GM23338 (cell line): ENCODE measurements at regions not wholly inside any gene's neighbourhood (a gene's known extent, or its start where the extent isn't known, plus 50 kb on each side); places are given as distances from the start of the nearest gene placed in this dataset.

Experiments
- ATAC-seq: fragments of 200-7000 bp; cut with Tn5 transposase; 3 replicates; pipeline ENCODE4 v1.9.1; 2020
- DNase-seq: peaks from one replicate; pipeline ENCODE4 v3.0.0-alpha.2; 2015; ENCODE audit warnings: low spot score
- H2AFZ ChIP-seq: fragments of 200-600 bp; sonication (generic); 2 replicates; pipeline ENCODE4 v1.8.0; 2016; ENCODE audit warnings: antibody characterized with exemption, mild to moderate bottlenecking, moderate library complexity
- H3F3A ChIP-seq: fragments of 200-600 bp; sonication (generic); replicated peaks from 2 replicates; pipeline ENCODE4 v1.8.0; 2017; ENCODE audit warnings: antibody characterized with exemption, mixed run types, low read depth
- H3K27ac ChIP-seq: fragments of 200-600 bp; sonication (generic); 2 replicates; pipeline ENCODE4 v1.6.1; 2016; ENCODE audit warnings: low read depth
- H3K27me3 ChIP-seq: fragments of 200-600 bp; sonication (generic); 2 replicates; pipeline ENCODE4 v1.8.0; 2016; ENCODE audit warnings: mild to moderate bottlenecking, mixed run types, moderate library complexity; ENCODE audit not compliant: insufficient read depth
- H3K36me3 ChIP-seq: fragments of 200-600 bp; sonication (generic); 2 replicates; pipeline ENCODE4 v1.8.0; 2016; ENCODE audit warnings: mild to moderate bottlenecking; ENCODE audit not compliant: insufficient read depth
- H3K4me1 ChIP-seq: fragments of 200-600 bp; sonication (generic); 2 replicates; pipeline ENCODE4 v1.8.0; 2016; ENCODE audit warnings: mild to moderate bottlenecking, moderate library complexity; ENCODE audit not compliant: insufficient read depth
- H3K4me2 ChIP-seq: fragments of 200-600 bp; sonication (generic); 2 replicates; pipeline ENCODE4 v1.7.1; 2017; ENCODE audit warnings: mixed run types
- H3K4me3 ChIP-seq: fragments of 200-600 bp; sonication (generic); 2 replicates; pipeline ENCODE4 v1.6.1; 2016; ENCODE audit warnings: mixed run types
- H3K79me2 ChIP-seq: fragments of 200-600 bp; sonication (generic); replicated peaks from 2 replicates; pipeline ENCODE4 v1.8.0; 2017; ENCODE audit warnings: mild to moderate bottlenecking; ENCODE audit not compliant: insufficient read depth
- H3K9me2 ChIP-seq: fragments of 200-600 bp; sonication (generic); 2 replicates; pipeline ENCODE4 v1.8.0; 2017; ENCODE audit not compliant: insufficient read depth
- H4K20me1 ChIP-seq: fragments of 200-600 bp; sonication (generic); replicated peaks from 2 replicates; pipeline ENCODE4 v1.8.0; 2017; ENCODE audit warnings: mild to moderate bottlenecking; ENCODE audit not compliant: insufficient read depth
- H3K27ac Mint-ChIP-seq: 2 replicates; pipeline ENCODE4 v1.8.0; 2020; ENCODE audit warnings: inconsistent platforms, mild to moderate bottlenecking, moderate library complexity, mixed read lengths
- H3K27me3 Mint-ChIP-seq: 3 replicates; pipeline ENCODE4 v1.8.0; 2022; ENCODE audit warnings: low read depth, mild to moderate bottlenecking, moderate library complexity, mixed read lengths, inconsistent platforms; ENCODE audit not compliant: insufficient read depth, poor library complexity
- H3K36me3 Mint-ChIP-seq: 3 replicates; pipeline ENCODE4 v1.8.0; 2021; ENCODE audit warnings: low read depth, mild to moderate bottlenecking, inconsistent platforms, moderate library complexity, mixed read lengths
- H3K4me1 Mint-ChIP-seq: 3 replicates; pipeline ENCODE4 v1.8.0; 2020; ENCODE audit warnings: mild to moderate bottlenecking, inconsistent platforms, mixed read lengths
- H3K4me3 Mint-ChIP-seq: 3 replicates; pipeline ENCODE4 v1.8.0; 2021; ENCODE audit warnings: moderate library complexity, mild to moderate bottlenecking, inconsistent platforms, mixed read lengths
- H3K9me3 Mint-ChIP-seq: 3 replicates; pipeline ENCODE4 v1.8.0; 2020; ENCODE audit warnings: moderate library complexity, mild to moderate bottlenecking, inconsistent platforms, mixed read lengths
- CREB1 ChIP-seq: fragments of 250-450 bp; sonication (Bioruptor Pico); IDR thresholded peaks from 2 replicates; pipeline ENCODE4 v1.5.0; 2020; ENCODE audit warnings: low read depth, mild to moderate bottlenecking, moderate library complexity
- EZH2 ChIP-seq: fragments of 200-600 bp; sonication (generic); IDR thresholded peaks from one replicate; pipeline ENCODE4 v1.8.0; 2017; ENCODE audit warnings: antibody characterized with exemption, mild to moderate bottlenecking, low read depth; ENCODE audit not compliant: unreplicated experiment
- EZH2phosphoT487 ChIP-seq: fragments of 200-600 bp; sonication (generic); IDR thresholded peaks from one replicate; pipeline ENCODE4 v1.8.1; 2018; ENCODE audit warnings: antibody characterized with exemption; ENCODE audit not compliant: unreplicated experiment
- JUNB ChIP-seq: IDR thresholded peaks from one replicate; pipeline ENCODE4 v1.6.1; 2016; ENCODE audit warnings: antibody characterized with exemption; ENCODE audit not compliant: unreplicated experiment
- NANOG ChIP-seq: IDR thresholded peaks from 2 replicates; pipeline ENCODE4 v1.6.1; 2016; ENCODE audit warnings: antibody characterized with exemption, borderline replicate concordance
- POLR2AphosphoS5 ChIP-seq: IDR thresholded peaks from 2 replicates; pipeline ENCODE4 v1.6.1; 2016; ENCODE audit warnings: antibody characterized with exemption, low read depth
- STAT1 ChIP-seq: IDR thresholded peaks from one replicate; pipeline ENCODE4 v1.6.1; 2016; ENCODE audit warnings: antibody characterized with exemption; ENCODE audit not compliant: unreplicated experiment
- ZNF114 ChIP-seq: fragments of 250-450 bp; sonication (Bioruptor Pico); IDR thresholded peaks from 2 replicates; pipeline ENCODE4 v1.5.0; 2020; ENCODE audit warnings: mild to moderate bottlenecking, moderate library complexity
- ZNF331 ChIP-seq: fragments of 250-450 bp; sonication (Bioruptor Pico); IDR thresholded peaks from 2 replicates; pipeline ENCODE4 v1.5.0; 2020; ENCODE audit warnings: low read depth, mild to moderate bottlenecking, moderate library complexity
- TF ChIP-seq, protein P1 (sequence below): IDR thresholded peaks from one replicate; pipeline ENCODE4 v1.6.1; 2018; ENCODE audit warnings: antibody characterized with exemption; ENCODE audit not compliant: unreplicated experiment
- TF ChIP-seq, protein P2 (sequence below), 2 experiments: fragments of 200-600 bp in 1 of 2; sonication (generic) in 1 of 2; conservative IDR thresholded peaks; 2 replicates each; pipeline versions ENCODE4 v1.5.1 to v1.6.1; 2016 to 2017; ENCODE audit warnings: antibody characterized with exemption in 2 of 2, low read depth in 2 of 2, mild to moderate bottlenecking in 2 of 2, moderate library complexity in 1 of 2
- TF ChIP-seq, protein P3 (sequence below): fragments of 250-450 bp; sonication (Bioruptor Pico); IDR thresholded peaks from 2 replicates; pipeline ENCODE4 v1.5.0; 2020; ENCODE audit warnings: mild to moderate bottlenecking, moderate library complexity
- TF ChIP-seq, protein P4 (sequence below): IDR thresholded peaks from 2 replicates; pipeline ENCODE4 v1.6.1; 2016; ENCODE audit warnings: antibody characterized with exemption

DNA sequence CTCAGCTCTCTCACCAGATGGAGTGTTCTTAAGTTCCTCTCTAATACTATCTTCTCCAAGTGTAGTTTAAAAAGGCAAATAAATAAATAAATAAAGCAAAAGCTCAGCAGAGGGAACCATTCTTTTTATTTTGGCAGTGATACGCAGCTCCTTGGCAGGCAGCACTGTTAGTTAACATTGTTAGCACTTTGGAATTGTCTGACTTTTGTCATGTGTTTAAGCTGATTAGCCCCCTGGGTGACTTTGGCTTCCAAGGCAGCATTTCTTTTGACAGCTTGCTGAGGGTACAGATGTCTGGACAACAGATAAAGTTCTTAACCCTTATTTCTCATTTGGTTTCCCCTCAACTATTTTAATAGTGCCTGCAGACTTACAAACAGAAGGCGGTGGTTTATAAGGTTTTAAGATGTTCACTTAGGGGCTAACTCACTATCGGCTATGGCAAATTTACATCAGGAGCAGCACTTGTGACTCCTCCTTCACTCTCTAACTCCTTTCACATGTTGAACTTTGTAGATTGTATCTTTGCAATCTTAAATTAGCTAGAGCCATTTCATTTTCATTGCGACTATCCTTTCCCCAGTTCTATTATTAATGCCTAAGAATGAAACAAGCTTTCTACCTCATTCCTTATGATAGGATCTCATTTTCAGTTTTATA lies 213.4 kb downstream of the ZBBX start:
- Histone ChIP-seq H3K4me3 (no peak overlapping the region), H3K4me2 (peak overlapping the region; percentile 21; the same call in 1 of the 2 replicates), H3K79me2 (no peaks in the 10 kb centered on the region), H3K27me3 (no peaks in the 10 kb centered on the region), H3K27ac (0 out of 2 replicates have a peak overlapping the region, but pooled peaks have one; percentile 58), H2AFZ (peak overlapping the region; percentile 47; the same call in 1 of the 2 replicates), H3K4me1 (peaks cover 27% of the 10 kb centered on the region), H3F3A (no peaks in the 10 kb centered on the region), H4K20me1 (no peaks in the 10 kb centered on the region), H3K36me3 (no peaks in the 10 kb centered on the region), H3K9me2 (no peaks in the 10 kb centered on the region)
- Mint-ChIP-seq H3K4me3 (no peak overlapping the region), H3K27ac (0 out of 2 replicates have a peak overlapping the region, but pooled peaks have one; percentile 70), H3K27me3 (peaks cover 2% of the 10 kb centered on the region), H3K4me1 (peaks cover 26% of the 10 kb centered on the region), H3K36me3 (no peaks in the 10 kb centered on the region), H3K9me3 (no peaks in the 10 kb centered on the region)
- peak; percentile 75 for ATAC-seq
- peak; percentile 27 for DNase-seq
- no peak for TF ChIP-seq CREB1
- TF ChIP-seq, protein P1, sequence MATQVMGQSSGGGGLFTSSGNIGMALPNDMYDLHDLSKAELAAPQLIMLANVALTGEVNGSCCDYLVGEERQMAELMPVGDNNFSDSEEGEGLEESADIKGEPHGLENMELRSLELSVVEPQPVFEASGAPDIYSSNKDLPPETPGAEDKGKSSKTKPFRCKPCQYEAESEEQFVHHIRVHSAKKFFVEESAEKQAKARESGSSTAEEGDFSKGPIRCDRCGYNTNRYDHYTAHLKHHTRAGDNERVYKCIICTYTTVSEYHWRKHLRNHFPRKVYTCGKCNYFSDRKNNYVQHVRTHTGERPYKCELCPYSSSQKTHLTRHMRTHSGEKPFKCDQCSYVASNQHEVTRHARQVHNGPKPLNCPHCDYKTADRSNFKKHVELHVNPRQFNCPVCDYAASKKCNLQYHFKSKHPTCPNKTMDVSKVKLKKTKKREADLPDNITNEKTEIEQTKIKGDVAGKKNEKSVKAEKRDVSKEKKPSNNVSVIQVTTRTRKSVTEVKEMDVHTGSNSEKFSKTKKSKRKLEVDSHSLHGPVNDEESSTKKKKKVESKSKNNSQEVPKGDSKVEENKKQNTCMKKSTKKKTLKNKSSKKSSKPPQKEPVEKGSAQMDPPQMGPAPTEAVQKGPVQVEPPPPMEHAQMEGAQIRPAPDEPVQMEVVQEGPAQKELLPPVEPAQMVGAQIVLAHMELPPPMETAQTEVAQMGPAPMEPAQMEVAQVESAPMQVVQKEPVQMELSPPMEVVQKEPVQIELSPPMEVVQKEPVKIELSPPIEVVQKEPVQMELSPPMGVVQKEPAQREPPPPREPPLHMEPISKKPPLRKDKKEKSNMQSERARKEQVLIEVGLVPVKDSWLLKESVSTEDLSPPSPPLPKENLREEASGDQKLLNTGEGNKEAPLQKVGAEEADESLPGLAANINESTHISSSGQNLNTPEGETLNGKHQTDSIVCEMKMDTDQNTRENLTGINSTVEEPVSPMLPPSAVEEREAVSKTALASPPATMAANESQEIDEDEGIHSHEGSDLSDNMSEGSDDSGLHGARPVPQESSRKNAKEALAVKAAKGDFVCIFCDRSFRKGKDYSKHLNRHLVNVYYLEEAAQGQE = no peak
- TF ChIP-seq, protein P2, sequence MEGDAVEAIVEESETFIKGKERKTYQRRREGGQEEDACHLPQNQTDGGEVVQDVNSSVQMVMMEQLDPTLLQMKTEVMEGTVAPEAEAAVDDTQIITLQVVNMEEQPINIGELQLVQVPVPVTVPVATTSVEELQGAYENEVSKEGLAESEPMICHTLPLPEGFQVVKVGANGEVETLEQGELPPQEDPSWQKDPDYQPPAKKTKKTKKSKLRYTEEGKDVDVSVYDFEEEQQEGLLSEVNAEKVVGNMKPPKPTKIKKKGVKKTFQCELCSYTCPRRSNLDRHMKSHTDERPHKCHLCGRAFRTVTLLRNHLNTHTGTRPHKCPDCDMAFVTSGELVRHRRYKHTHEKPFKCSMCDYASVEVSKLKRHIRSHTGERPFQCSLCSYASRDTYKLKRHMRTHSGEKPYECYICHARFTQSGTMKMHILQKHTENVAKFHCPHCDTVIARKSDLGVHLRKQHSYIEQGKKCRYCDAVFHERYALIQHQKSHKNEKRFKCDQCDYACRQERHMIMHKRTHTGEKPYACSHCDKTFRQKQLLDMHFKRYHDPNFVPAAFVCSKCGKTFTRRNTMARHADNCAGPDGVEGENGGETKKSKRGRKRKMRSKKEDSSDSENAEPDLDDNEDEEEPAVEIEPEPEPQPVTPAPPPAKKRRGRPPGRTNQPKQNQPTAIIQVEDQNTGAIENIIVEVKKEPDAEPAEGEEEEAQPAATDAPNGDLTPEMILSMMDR (conservative IDR thresholded peaks at IDR 0.05; ENCODE audit: low read depth in 2 of 2) = no peak
- TF ChIP-seq EZH2phosphoT487 = no peak
- no peak for TF ChIP-seq POLR2AphosphoS5
- TF ChIP-seq, protein P3, sequence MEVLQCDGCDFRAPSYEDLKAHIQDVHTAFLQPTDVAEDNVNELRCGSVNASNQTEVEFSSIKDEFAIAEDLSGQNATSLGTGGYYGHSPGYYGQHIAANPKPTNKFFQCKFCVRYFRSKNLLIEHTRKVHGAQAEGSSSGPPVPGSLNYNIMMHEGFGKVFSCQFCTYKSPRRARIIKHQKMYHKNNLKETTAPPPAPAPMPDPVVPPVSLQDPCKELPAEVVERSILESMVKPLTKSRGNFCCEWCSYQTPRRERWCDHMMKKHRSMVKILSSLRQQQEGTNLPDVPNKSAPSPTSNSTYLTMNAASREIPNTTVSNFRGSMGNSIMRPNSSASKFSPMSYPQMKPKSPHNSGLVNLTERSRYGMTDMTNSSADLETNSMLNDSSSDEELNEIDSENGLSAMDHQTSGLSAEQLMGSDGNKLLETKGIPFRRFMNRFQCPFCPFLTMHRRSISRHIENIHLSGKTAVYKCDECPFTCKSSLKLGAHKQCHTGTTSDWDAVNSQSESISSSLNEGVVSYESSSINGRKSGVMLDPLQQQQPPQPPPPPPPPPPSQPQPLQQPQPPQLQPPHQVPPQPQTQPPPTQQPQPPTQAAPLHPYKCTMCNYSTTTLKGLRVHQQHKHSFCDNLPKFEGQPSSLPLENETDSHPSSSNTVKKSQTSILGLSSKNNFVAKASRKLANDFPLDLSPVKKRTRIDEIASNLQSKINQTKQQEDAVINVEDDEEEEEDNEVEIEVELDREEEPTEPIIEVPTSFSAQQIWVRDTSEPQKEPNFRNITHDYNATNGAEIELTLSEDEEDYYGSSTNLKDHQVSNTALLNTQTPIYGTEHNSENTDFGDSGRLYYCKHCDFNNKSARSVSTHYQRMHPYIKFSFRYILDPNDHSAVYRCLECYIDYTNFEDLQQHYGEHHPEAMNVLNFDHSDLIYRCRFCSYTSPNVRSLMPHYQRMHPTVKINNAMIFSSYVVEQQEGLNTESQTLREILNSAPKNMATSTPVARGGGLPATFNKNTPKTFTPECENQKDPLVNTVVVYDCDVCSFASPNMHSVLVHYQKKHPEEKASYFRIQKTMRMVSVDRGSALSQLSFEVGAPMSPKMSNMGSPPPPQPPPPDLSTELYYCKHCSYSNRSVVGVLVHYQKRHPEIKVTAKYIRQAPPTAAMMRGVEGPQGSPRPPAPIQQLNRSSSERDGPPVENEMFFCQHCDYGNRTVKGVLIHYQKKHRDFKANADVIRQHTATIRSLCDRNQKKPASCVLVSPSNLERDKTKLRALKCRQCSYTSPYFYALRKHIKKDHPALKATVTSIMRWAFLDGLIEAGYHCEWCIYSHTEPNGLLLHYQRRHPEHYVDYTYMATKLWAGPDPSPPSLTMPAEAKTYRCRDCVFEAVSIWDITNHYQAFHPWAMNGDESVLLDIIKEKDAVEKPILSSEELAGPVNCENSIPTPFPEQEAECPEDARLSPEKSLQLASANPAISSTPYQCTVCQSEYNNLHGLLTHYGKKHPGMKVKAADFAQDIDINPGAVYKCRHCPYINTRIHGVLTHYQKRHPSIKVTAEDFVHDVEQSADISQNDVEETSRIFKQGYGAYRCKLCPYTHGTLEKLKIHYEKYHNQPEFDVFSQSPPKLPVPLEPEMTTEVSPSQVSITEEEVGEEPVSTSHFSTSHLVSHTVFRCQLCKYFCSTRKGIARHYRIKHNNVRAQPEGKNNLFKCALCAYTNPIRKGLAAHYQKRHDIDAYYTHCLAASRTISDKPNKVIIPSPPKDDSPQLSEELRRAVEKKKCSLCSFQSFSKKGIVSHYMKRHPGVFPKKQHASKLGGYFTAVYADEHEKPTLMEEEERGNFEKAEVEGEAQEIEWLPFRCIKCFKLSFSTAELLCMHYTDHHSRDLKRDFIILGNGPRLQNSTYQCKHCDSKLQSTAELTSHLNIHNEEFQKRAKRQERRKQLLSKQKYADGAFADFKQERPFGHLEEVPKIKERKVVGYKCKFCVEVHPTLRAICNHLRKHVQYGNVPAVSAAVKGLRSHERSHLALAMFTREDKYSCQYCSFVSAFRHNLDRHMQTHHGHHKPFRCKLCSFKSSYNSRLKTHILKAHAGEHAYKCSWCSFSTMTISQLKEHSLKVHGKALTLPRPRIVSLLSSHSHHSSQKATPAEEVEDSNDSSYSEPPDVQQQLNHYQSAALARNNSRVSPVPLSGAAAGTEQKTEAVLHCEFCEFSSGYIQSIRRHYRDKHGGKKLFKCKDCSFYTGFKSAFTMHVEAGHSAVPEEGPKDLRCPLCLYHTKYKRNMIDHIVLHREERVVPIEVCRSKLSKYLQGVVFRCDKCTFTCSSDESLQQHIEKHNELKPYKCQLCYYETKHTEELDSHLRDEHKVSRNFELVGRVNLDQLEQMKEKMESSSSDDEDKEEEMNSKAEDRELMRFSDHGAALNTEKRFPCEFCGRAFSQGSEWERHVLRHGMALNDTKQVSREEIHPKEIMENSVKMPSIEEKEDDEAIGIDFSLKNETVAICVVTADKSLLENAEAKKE = no peak
- TF ChIP-seq, protein P4, sequence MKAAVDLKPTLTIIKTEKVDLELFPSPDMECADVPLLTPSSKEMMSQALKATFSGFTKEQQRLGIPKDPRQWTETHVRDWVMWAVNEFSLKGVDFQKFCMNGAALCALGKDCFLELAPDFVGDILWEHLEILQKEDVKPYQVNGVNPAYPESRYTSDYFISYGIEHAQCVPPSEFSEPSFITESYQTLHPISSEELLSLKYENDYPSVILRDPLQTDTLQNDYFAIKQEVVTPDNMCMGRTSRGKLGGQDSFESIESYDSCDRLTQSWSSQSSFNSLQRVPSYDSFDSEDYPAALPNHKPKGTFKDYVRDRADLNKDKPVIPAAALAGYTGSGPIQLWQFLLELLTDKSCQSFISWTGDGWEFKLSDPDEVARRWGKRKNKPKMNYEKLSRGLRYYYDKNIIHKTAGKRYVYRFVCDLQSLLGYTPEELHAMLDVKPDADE = no peak
- TF ChIP-seq STAT1 = no peak
- TF ChIP-seq EZH2 = no peak
- no peak for TF ChIP-seq ZNF331 (CRISPR knock-in tag)
- TF ChIP-seq JUNB = no peak
- TF ChIP-seq ZNF114 (CRISPR knock-in tag) = no peak
- TF ChIP-seq NANOG = no peak
